ENCODE measurements at regions not wholly inside any gene's neighbourhood (a gene's known extent, or its start where the extent isn't known, plus 50 kb on each side); places are given as distances from the start of the nearest gene placed in this dataset.

GRCh38 chr6:113120582-113121285, 736.4 kb upstream of the MARCKS start:
- no peak for TF ChIP-seq CTCF (IDR thresholded peaks at IDR 0.05; ENCODE audit: extremely low read depth, insufficient read depth, missing control alignments)
- no peak for DNase-seq (ENCODE audit: low spot score)
- in situ Hi-C loops (cut with MboI; ENCODE audit: low pct_unique_long_range_greater_than_20kb, low sequenced_read_pairs, unreplicated experiment), result no loop called here

GRCh38 chr6:113121571-113121970, 735.6 kb upstream of the MARCKS start:
- DNase-seq (ENCODE audit: low spot score), result no peak
- no peak for TF ChIP-seq CTCF (IDR thresholded peaks at IDR 0.05; ENCODE audit: extremely low read depth, insufficient read depth, missing control alignments)
- in situ Hi-C loops (cut with MboI; ENCODE audit: low pct_unique_long_range_greater_than_20kb, low sequenced_read_pairs, unreplicated experiment), result no loop called here

GRCh38 chr6:113122060-113122459, 735.1 kb upstream of the MARCKS start:
- TF ChIP-seq CTCF (IDR thresholded peaks at IDR 0.05; ENCODE audit: extremely low read depth, insufficient read depth, missing control alignments), result no peak
- no peak for DNase-seq (ENCODE audit: low spot score)
- in situ Hi-C loops (cut with MboI; ENCODE audit: low pct_unique_long_range_greater_than_20kb, low sequenced_read_pairs, unreplicated experiment), result no loop called here

- DNase-seq (ENCODE audit: low spot score), result no peak
- TF ChIP-seq CTCF (IDR thresholded peaks at IDR 0.05; ENCODE audit: extremely low read depth, insufficient read depth, missing control alignments), result no peak
These were observed 731.5 kb upstream of the MARCKS start for GRCh38 chr6:113125626-113126025.

GRCh38 chr6:113127786-113128419, 729.2 kb upstream of the MARCKS start:
- no peak for TF ChIP-seq CTCF (IDR thresholded peaks at IDR 0.05; ENCODE audit: extremely low read depth, insufficient read depth, missing control alignments)
- no peak for DNase-seq (ENCODE audit: low spot score)
- in situ Hi-C loops (cut with MboI; ENCODE audit: low pct_unique_long_range_greater_than_20kb, low sequenced_read_pairs, unreplicated experiment), result no loop called here

More at GRCh38 chr6:113125626-113126025, 731.5 kb upstream of the MARCKS start:
- in situ Hi-C loops (cut with MboI; ENCODE audit: low pct_unique_long_range_greater_than_20kb, low sequenced_read_pairs, unreplicated experiment), result no loop called here

- in situ Hi-C loops (cut with MboI; ENCODE audit: low pct_unique_long_range_greater_than_20kb, low sequenced_read_pairs, unreplicated experiment), result no loop called here
- no peak for TF ChIP-seq CTCF (IDR thresholded peaks at IDR 0.05; ENCODE audit: extremely low read depth, insufficient read depth, missing control alignments)
- no peak for DNase-seq (ENCODE audit: low spot score)
These were observed 728.5 kb upstream of the MARCKS start for GRCh38 chr6:113128661-113129060.
